MCF 10A (cell line): ENCODE measurements at regions not wholly inside any gene's neighbourhood (a gene's known extent, or its start where the extent isn't known, plus 50 kb on each side); places are given as distances from the start of the nearest gene placed in this dataset.

Source experiments
- BruUV-seq: library from RNA; stranded (reverse); fragments of 400-500 nt; replicated peaks from 2 replicates; lab custom pipeline; 2021; lab: Mats Ljungman, UMichigan
- CTCF ChIA-PET: fragments of 300-600 bp; sonication (Branson Sonifier 250); formaldehyde crosslinking; extraction: SDS; loops from one replicate; lab custom pipeline; 2021; ENCODE audit warnings: antibody characterized with exemption, inconsistent platforms; lab: Yijun Ruan, JAX
- POLR2A ChIA-PET: fragments of 300-600, 350-650 bp; sonication (Branson Sonifier 250); formaldehyde crosslinking; extraction: SDS; loops from one replicate; lab custom pipeline; 2020; ENCODE audit warnings: antibody characterized with exemption, inconsistent platforms; lab: Yijun Ruan, JAX
- DNase-seq: peaks from one replicate; pipeline ENCODE4 v3.0.0-alpha.2; 2018; ENCODE audit not compliant: unreplicated experiment
- H3K27ac Mint-ChIP-seq: one replicate; pipeline ENCODE4 v1.8.0; 2022; ENCODE audit warnings: mild to moderate bottlenecking, low read depth, mixed read lengths; ENCODE audit not compliant: unreplicated experiment
- H3K27me3 Mint-ChIP-seq: one replicate; pipeline ENCODE4 v1.8.0; 2022; ENCODE audit warnings: mixed read lengths; ENCODE audit not compliant: insufficient read depth, unreplicated experiment
- H3K36me3 Mint-ChIP-seq: one replicate; pipeline ENCODE4 v1.8.0; 2022; ENCODE audit warnings: mild to moderate bottlenecking, moderate library complexity, mixed read lengths; ENCODE audit not compliant: insufficient read depth, unreplicated experiment
- H3K4me1 Mint-ChIP-seq: one replicate; pipeline ENCODE4 v1.8.0; 2022; ENCODE audit warnings: mixed read lengths; ENCODE audit not compliant: insufficient read depth, unreplicated experiment
- H3K4me3 Mint-ChIP-seq: one replicate; pipeline ENCODE4 v1.8.0; 2022; ENCODE audit warnings: mild to moderate bottlenecking, moderate library complexity, mixed read lengths; ENCODE audit not compliant: unreplicated experiment
- H3K9me3 Mint-ChIP-seq: one replicate; pipeline ENCODE4 v1.8.0; 2022; ENCODE audit warnings: mixed read lengths; ENCODE audit not compliant: unreplicated experiment
- intact Hi-C: fragments of 100-400 bp; cut with micrococcal nuclease; formaldehyde crosslinking; loops from 2 replicates; pipeline ENCODE4 v1.14.1; 2022
- TF ChIP-seq, protein P1 (sequence below): fragments of 200-600 bp; IDR thresholded peaks from one replicate; pipeline ENCODE4 v1.8.0; 2022; ENCODE audit warnings: antibody characterized with exemption, mild to moderate bottlenecking; ENCODE audit not compliant: unreplicated experiment

DNA sequence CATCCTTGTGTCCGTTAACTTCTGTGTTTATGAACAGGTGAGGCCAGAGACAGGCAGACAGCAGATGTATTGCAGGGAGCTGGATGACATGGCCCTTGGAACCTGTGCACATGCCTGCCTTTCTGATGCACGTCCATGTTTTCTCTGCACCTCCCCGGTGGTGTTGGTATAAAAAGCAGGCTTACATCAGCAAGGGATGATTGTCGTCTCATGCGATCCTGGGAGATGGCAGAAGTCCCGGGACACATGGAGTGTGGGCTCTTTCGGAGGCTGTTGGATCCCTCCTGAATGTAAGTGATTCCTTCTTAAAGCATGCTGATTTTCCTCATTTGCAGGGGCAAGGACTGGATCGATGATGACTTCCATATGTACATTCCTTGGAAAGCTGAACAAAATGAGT lies 134.8 kb downstream of the SNRPN start:
- Mint-ChIP-seq H3K9me3 (peaks cover 10% of the 10 kb centered on the region), H3K36me3 (peaks cover 91% of the 10 kb centered on the region), H3K4me3 (no peak overlapping the region), H3K4me1 (no peaks in the 10 kb centered on the region), H3K27me3 (no peaks in the 10 kb centered on the region), H3K27ac (no peak overlapping the region)
- no peak for DNase-seq
- CTCF ChIA-PET: no interaction called here
- intact Hi-C loops: no loop called here
- TF ChIP-seq, protein P1, sequence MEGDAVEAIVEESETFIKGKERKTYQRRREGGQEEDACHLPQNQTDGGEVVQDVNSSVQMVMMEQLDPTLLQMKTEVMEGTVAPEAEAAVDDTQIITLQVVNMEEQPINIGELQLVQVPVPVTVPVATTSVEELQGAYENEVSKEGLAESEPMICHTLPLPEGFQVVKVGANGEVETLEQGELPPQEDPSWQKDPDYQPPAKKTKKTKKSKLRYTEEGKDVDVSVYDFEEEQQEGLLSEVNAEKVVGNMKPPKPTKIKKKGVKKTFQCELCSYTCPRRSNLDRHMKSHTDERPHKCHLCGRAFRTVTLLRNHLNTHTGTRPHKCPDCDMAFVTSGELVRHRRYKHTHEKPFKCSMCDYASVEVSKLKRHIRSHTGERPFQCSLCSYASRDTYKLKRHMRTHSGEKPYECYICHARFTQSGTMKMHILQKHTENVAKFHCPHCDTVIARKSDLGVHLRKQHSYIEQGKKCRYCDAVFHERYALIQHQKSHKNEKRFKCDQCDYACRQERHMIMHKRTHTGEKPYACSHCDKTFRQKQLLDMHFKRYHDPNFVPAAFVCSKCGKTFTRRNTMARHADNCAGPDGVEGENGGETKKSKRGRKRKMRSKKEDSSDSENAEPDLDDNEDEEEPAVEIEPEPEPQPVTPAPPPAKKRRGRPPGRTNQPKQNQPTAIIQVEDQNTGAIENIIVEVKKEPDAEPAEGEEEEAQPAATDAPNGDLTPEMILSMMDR: no peak
- POLR2A ChIA-PET: no interaction called here
- BruUV-seq: no TSS peak

DNA sequence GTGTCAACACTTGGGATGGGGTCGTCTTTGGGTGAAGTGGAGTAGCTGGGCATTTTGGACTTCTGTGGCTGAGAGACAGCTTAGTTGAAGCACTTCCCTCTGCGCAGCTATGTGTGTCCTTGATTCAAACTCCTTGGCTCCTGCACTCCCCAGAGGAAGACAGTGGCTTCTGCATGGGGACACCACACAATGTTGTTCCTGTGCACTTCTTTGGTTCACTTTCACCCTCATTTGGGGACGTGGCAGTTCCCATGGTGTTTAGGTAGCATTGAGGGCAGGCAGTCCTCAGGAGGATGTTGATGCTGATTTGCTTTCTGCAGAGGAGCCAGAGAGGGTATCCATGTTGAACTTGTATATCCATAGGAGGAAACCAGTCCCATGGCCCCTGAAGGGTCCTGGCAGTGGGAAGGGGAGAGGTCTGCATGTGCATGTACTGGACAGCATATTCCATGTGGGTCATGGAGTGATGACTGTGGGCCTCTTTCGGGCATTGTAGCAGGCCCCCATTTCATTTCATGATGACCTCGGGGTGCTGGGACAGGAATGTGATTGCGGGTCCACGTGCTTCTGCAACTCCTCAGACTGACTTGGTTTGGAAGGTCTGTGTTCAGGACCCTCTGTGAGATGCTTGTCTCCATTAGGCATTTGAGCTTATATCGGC lies 135.4 kb downstream of the SNRPN start:
- ChIA-PET CTCF (no interaction called here), POLR2A (interaction anchor here (1.1 kb wide), 1 partner anchor 52 kb away, joined by 3 read pairs; no protein-coding TSS in a partner anchor)
- BruUV-seq: no TSS peak
- no peaks in the 10 kb centered on the region for H3K4me1 Mint-ChIP-seq
- no peaks in the 10 kb centered on the region for H3K27me3 Mint-ChIP-seq
- peaks cover 85% of the 10 kb centered on the region for H3K36me3 Mint-ChIP-seq
- no peak for DNase-seq
- peaks cover 14% of the 10 kb centered on the region for H3K9me3 Mint-ChIP-seq
- intact Hi-C loops: no loop called here
- no peak overlapping the region for H3K27ac Mint-ChIP-seq
- TF ChIP-seq, protein P1: no peak
- H3K4me3 Mint-ChIP-seq: no peak overlapping the region

DNA sequence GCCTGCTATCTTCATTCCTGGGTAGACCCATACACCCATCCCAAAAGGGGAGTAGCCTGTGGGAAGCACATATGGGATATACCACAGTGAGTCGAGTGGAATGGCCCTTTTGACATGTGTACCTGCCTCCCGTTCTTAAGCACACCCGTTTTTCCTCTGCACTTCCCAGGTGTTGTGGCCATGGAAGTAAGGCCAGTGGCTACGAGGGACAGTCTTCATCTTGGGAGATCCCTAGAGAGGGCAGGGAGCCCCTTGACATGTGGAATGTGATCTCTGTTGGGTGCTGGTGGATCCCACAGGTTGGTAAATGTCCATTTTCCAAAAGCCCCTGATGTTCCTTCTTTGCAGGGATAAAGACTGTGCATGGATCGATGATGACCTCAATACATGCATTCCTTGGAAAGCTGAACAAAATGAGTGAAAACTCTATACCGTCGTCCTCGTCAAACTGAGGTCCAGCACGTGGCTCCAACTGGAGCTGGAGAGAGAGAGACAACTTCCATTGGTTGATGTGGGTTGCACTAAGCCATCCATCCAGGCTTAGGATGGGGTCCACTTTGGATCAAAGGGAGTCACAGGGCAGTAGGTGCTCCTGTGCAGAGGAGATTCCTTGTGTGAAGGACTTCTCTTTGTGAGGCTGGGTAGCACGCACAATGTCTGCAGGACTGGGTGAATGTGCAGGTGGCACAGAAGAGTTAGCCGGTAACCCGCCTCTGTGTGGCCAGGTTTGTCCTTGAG lies 136.8 kb downstream of the SNRPN start:
- POLR2A ChIA-PET: interaction anchor here (1.1 kb wide), 1 partner anchor 54 kb away, joined by 3 read pairs; no protein-coding TSS in a partner anchor
- no peak for DNase-seq
- H3K4me1 Mint-ChIP-seq: no peaks in the 10 kb centered on the region
- H3K4me3 Mint-ChIP-seq: no peak overlapping the region
- no peak overlapping the region for H3K27ac Mint-ChIP-seq
- no TSS peak for BruUV-seq
- no peaks in the 10 kb centered on the region for H3K27me3 Mint-ChIP-seq
- H3K9me3 Mint-ChIP-seq: peaks cover 7% of the 10 kb centered on the region
- TF ChIP-seq, protein P1: no peak
- H3K36me3 Mint-ChIP-seq: peaks cover 82% of the 10 kb centered on the region
- CTCF ChIA-PET: no interaction called here
- intact Hi-C loops: no loop called here

DNA sequence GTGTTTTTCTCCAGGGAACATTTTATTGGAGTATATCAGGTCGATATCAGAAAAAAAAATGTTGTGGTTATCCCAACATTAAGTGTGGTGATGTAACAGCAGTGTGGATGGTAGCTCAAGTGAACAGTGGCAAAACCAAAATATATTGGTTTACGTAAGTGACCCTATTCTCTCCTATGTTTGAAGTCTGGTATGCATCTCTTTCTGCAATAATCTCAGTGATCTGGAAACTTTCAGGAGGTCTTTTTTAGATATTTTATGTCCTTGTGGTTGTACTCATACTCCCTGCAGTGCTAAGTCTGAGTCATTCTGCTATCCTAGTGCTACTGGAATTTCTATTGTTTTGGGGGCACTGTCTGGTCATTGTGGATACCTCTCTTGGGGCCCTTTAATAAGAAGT lies 137.9 kb downstream of the SNRPN start:
- Mint-ChIP-seq H3K36me3 (peaks cover 82% of the 10 kb centered on the region), H3K9me3 (peaks cover 7% of the 10 kb centered on the region), H3K4me1 (no peaks in the 10 kb centered on the region), H3K27me3 (no peaks in the 10 kb centered on the region), H3K27ac (no peak overlapping the region), H3K4me3 (no peak overlapping the region)
- ChIA-PET CTCF (no interaction called here), POLR2A (no interaction called here)
- intact Hi-C loops: no loop called here
- no peak for DNase-seq
- no TSS peak for BruUV-seq
- TF ChIP-seq, protein P1: no peak
